ENCODE measurements at regions not wholly inside any gene's neighbourhood (a gene's known extent, or its start where the extent isn't known, plus 50 kb on each side); places are given as distances from the start of the nearest gene placed in this dataset.

GRCh38 chr2:120993661-120994060 is 258.0 kb downstream of the GLI2 start:
- TF ChIP-seq CTCF (IDR thresholded peaks at IDR 0.05) = no peak
- TF ChIP-seq POLR2A (IDR thresholded peaks at IDR 0.05) = no peak
